GM12878 (cell line): ENCODE measurements at regions not wholly inside any gene's neighbourhood (a gene's known extent, or its start where the extent isn't known, plus 50 kb on each side); places are given as distances from the start of the nearest gene placed in this dataset.

Experiments
- ASH2L ChIP-seq: fragments of 300-600, 200-600 bp; sonication (generic); IDR thresholded peaks from 2 replicates; pipeline ENCODE4 v1.6.1; 2017; ENCODE audit warnings: low read depth, mild to moderate bottlenecking, borderline replicate concordance
- ATF7 ChIP-seq: fragments of 450-650 bp; IDR thresholded peaks from 2 replicates; pipeline ENCODE4 v1.6.1; 2016; ENCODE audit warnings: low read depth, mild to moderate bottlenecking
- EGR1 ChIP-seq, 2 experiments: IDR thresholded peaks; 1 replicate in 1 of 2; 2 replicates in 1 of 2; pipeline ENCODE4 v1.6.1; 2011 to 2012; ENCODE audit warnings: low read depth in 2 of 2, low read length in 2 of 2, borderline replicate concordance in 1 of 2, mild to moderate bottlenecking in 1 of 2, moderate library complexity in 1 of 2
- ESRRA ChIP-seq: IDR thresholded peaks from 2 replicates; pipeline ENCODE4 v1.6.1; 2012; ENCODE audit warnings: mild to moderate bottlenecking, low read length, improper control_type of control experiment
- ETV6 ChIP-seq, 2 experiments: fragments of 450-650 bp in 1 of 2; IDR thresholded peaks in 1 of 2; conservative IDR thresholded peaks in 1 of 2; 2 replicates each; pipeline ENCODE4 v1.6.1; 2014; ENCODE audit warnings: antibody characterized with exemption in 1 of 2, borderline replicate concordance in 1 of 2, low read depth in 1 of 2, mild to moderate bottlenecking in 1 of 2, moderate library complexity in 1 of 2
- HDAC6 ChIP-seq: fragments of 200-600 bp; sonication (generic); IDR thresholded peaks from one replicate; pipeline ENCODE4 v1.8.0; 2017; ENCODE audit warnings: antibody characterized with exemption; ENCODE audit not compliant: unreplicated experiment
- HSF1 ChIP-seq: fragments of 150-350 bp; IDR thresholded peaks from 2 replicates; pipeline ENCODE4 v1.6.1; 2014; ENCODE audit warnings: mild to moderate bottlenecking, low read depth, low read length
- KLF5 ChIP-seq: fragments of 450-650 bp; IDR thresholded peaks from 2 replicates; pipeline ENCODE4 v1.6.1; 2014; ENCODE audit warnings: mild to moderate bottlenecking; ENCODE audit not compliant: partially characterized antibody
- NFYA ChIP-seq: IDR thresholded peaks from 2 replicates; pipeline ENCODE4 v1.6.1; 2011; ENCODE audit warnings: low read depth, mild to moderate bottlenecking, low read length, improper control_type of control experiment, borderline replicate concordance
- NR2F1 ChIP-seq: fragments of 450-650 bp; conservative IDR thresholded peaks from 2 replicates; pipeline ENCODE4 v1.6.1; 2017; ENCODE audit warnings: mild to moderate bottlenecking
- POLR2AphosphoS5 ChIP-seq: IDR thresholded peaks from 2 replicates; pipeline ENCODE4 v1.6.1; 2011; ENCODE audit warnings: mild to moderate bottlenecking, low read length, inconsistent platforms
- RAD21 ChIP-seq: IDR thresholded peaks from 2 replicates; pipeline ENCODE4 v1.6.1; 2011; ENCODE audit warnings: mild to moderate bottlenecking, low read depth, low read length, moderate library complexity; ENCODE audit not compliant: insufficient read depth
- RELB ChIP-seq: fragments of 450-650 bp; IDR thresholded peaks from 2 replicates; pipeline ENCODE4 v1.6.1; 2017; ENCODE audit warnings: low read depth, mild to moderate bottlenecking, moderate library complexity
- SKIL ChIP-seq: fragments of 450-650 bp; IDR thresholded peaks from 2 replicates; pipeline ENCODE4 v1.6.1; 2017; ENCODE audit warnings: mild to moderate bottlenecking, low read depth, inconsistent platforms; ENCODE audit not compliant: poor library complexity, severe bottlenecking
- SREBF2 ChIP-seq: IDR thresholded peaks from 2 replicates; pipeline ENCODE4 v1.6.1; 2012; ENCODE audit warnings: mild to moderate bottlenecking, low read length
- SUZ12 ChIP-seq: fragments of 200-600 bp; sonication (generic); IDR thresholded peaks from one replicate; pipeline ENCODE4 v1.6.1; 2018; ENCODE audit warnings: antibody characterized with exemption, mild to moderate bottlenecking; ENCODE audit not compliant: unreplicated experiment
- USF1 ChIP-seq: IDR thresholded peaks from 2 replicates; pipeline ENCODE4 v1.6.1; 2011; ENCODE audit warnings: borderline replicate concordance, low read depth, mild to moderate bottlenecking, moderate library complexity, mixed read lengths, low read length; ENCODE audit not compliant: insufficient read depth; ENCODE audit errors: extremely low read length
- ZBED1 ChIP-seq: IDR thresholded peaks from 2 replicates; pipeline ENCODE4 v1.6.1; 2016; ENCODE audit warnings: borderline replicate concordance
- ZNF217 ChIP-seq: fragments of 450-650 bp; IDR thresholded peaks from 2 replicates; pipeline ENCODE4 v1.6.1; 2017; ENCODE audit warnings: antibody characterized with exemption, mild to moderate bottlenecking
- ZNF274 ChIP-seq: IDR thresholded peaks from one replicate; pipeline ENCODE4 v1.8.0; 2011; ENCODE audit not compliant: insufficient read length, insufficient read depth
- ZNF384 ChIP-seq: IDR thresholded peaks from 2 replicates; pipeline ENCODE4 v1.6.1; 2012; ENCODE audit warnings: low read depth, mild to moderate bottlenecking, low read length, improper control_type of control experiment, borderline replicate concordance

- TF ChIP-seq SKIL (no peak), RAD21 (peak; percentile 16; the same call in 1 of the 2 replicates), POLR2AphosphoS5 (no peak), ZNF384 (no peak; the same call in 1 of the 2 replicates), KLF5 (no peak), NR2F1 (0 out of 2 replicates have a peak, but pooled peaks have one; percentile 47), ATF7 (peak; percentile 86), ETV6 (conservative IDR thresholded peaks at IDR 0.05 in 1 of 2, IDR thresholded peaks at IDR 0.05 in 1 of 2; ENCODE audit: borderline replicate concordance in 1 of 2, low read depth in 1 of 2) (peak in 1 of 2 experiments; percentile 86; a peak in 2 of 4 replicates), HDAC6 (no peak), NFYA (no peak), RELB (peak; percentile 90), USF1 (no peak), SREBF2 (no peak), ZBED1 (peak; percentile 64; the same call in 1 of the 2 replicates), ASH2L (no peak), SUZ12 (no peak), ZNF217 (peak; percentile 72), ZNF274 (no peak), HSF1 (no peak), ESRRA (no peak), EGR1 (IDR thresholded peaks at IDR 0.05; ENCODE audit: borderline replicate concordance in 1 of 2, low read depth in 2 of 2, low read length in 2 of 2) (no peak)
Measured at GRCh38 chr6:87756858-87757257, 54.8 kb upstream of the AKIRIN2 start (continued).
